ENCODE measurements at regions not wholly inside any gene's neighbourhood (a gene's known extent, or its start where the extent isn't known, plus 50 kb on each side); places are given as distances from the start of the nearest gene placed in this dataset.

DNA sequence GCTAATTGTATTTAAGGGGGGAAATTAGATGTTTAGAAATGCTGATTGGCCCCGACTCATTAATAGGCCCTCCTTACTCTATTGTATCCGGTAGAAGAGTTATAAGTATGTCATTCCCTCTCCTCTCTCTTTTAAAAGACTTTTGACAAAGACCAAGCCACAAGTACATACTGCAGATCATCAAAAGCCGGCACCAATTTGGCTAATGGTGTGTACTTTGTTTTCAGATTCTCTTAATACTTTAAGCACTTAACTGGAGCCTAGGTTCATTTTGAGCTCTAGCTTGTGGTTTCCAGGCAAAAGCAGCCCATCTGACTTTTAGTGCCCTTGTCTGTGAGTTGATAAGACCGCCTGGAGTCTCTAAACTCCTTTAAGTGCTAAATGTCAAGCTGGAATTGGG is 210.0 kb upstream of the LYZL1 start:
- no peak for TF ChIP-seq CTCF (IDR thresholded peaks at IDR 0.05; ENCODE audit: extremely low read depth, missing control alignments)
- no peak for DNase-seq (ENCODE audit: low spot score)

DNA sequence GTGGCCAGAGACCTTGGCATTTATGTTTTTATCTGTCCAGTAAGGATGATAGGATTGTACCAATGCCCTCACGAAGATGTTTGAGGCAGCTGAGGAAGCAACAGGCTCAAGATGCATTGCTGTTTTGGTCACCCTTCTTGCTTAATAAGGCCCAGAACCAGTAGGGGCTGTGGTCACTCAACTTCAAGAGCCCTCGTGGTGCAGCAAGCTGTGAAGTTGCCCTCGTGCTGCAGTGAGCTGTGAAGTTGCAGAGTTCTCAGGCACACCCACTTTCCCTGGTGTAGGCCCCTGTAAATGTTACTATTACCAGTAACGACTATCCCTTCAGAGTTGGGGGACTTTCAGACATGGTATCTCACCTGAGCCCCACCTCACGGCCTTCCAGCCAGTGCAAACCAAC is 207.6 kb upstream of the LYZL1 start:
- no peak for TF ChIP-seq CTCF (IDR thresholded peaks at IDR 0.05; ENCODE audit: extremely low read depth, missing control alignments)
- DNase-seq (ENCODE audit: low spot score) = no peak

DNA sequence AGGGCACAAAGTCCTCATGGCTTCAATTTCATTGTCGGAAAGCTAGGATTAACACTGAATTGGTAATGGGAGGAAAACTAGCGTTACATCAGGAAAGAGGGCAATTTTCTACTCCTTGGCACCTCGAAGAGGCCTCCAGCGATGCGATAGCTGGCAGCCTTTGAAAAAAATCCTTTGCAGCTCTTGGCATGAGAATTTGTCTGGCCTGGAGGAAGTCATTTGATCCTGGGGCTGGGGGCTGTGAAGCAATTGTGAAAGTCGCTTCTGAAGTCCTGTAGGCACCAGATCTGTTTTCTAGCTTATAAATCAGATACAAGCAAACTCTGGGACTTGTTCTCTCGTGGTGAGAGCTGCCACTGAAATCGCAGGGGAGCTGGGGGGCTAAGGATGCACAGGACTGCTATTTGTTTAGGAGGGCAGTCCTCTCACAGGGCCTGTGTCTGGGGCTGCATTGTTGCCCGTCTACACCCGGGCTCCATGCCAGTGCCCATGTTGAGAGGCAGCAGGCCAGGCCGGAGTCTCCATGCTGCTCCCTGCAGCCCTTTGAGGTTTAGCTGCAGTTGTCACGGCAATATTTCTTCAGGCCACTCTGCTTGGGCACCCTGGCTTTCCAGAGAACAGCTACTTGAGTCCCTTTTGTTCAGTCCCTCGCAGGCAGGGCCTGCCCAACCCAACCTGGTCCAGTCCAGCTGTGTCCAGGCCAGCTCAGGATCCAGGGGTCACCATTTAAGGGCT is 206.8 kb upstream of the LYZL1 start:
- no peak for DNase-seq (ENCODE audit: low spot score)
- no peak for TF ChIP-seq CTCF (IDR thresholded peaks at IDR 0.05; ENCODE audit: extremely low read depth, missing control alignments)

DNA sequence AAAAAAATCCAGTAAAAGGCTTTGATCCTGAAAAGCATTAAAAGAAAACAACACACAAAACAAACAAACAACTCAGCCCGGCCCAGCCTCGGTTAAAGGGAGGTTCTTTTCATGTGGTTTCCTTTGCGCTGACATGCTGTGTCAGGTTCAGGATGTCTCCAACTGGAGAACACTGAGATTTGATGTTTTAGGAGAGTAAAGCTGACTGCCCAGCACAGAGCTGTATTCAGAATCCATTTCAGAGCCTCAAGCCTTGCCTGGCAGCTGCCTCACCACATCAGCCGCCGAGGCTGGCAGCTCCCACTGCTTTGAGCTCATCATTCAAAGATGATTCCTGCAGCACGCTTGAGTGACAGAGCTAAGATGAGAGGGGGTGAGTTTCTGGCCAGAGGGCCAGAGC is 205.8 kb upstream of the LYZL1 start:
- DNase-seq (ENCODE audit: low spot score) = no peak
- TF ChIP-seq CTCF (IDR thresholded peaks at IDR 0.05; ENCODE audit: extremely low read depth, missing control alignments) = no peak

- no peak for TF ChIP-seq CTCF (IDR thresholded peaks at IDR 0.05; ENCODE audit: extremely low read depth, missing control alignments)
- DNase-seq (ENCODE audit: low spot score) = no peak
Observed at GRCh38 chr10:29084681-29085307, 204.1 kb upstream of the LYZL1 start.

GRCh38 chr10:29089091-29089490 is 199.8 kb upstream of the LYZL1 start:
- DNase-seq (ENCODE audit: low spot score) = no peak
- TF ChIP-seq CTCF (IDR thresholded peaks at IDR 0.05; ENCODE audit: extremely low read depth, missing control alignments) = no peak

DNA sequence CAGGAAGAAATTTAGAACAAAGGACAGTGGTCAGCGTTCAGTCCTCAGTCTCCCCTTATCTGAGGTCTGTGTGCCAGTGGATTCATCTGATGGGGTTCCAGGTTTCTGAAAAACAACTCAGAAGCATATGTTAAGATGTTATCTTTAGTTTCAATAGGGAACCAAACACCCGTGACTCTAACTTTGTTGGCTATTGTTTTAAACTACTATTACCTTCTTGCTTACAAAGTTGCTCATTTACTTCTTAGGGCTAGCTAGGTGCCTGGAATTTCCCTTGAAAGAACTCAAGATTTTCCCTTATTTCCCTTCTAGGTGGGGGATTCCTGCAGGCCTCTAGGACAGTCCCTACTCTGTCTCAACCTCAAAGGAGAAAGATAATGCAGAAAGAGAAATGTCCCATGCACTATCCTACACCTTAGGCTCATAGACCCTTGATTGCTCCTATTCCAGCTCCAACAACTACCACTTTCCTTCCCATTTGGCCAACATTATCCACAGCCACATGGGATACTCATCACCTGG is 192.5 kb upstream of the LYZL1 start:
- no peak for TF ChIP-seq CTCF (IDR thresholded peaks at IDR 0.05; ENCODE audit: extremely low read depth, missing control alignments)
- no peak for DNase-seq (ENCODE audit: low spot score)
